MG63 (cell line): ENCODE measurements at regions not wholly inside any gene's neighbourhood (a gene's known extent, or its start where the extent isn't known, plus 50 kb on each side); places are given as distances from the start of the nearest gene placed in this dataset.
"Not testable (repeated sequence)": the region's sequence is repeated elsewhere in the genome, so short reads cannot be mapped to it uniquely, and the experiment has no call there.

Experiments used
- DNase-seq: peaks from one replicate; pipeline ENCODE4 v3.0.0-alpha.2; 2020
- H3K27me3 ChIP-seq: fragments of 250-450 bp; sonication (Bioruptor Pico); 2 replicates; pipeline ENCODE4 v1.5.1; 2020; ENCODE audit warnings: mild to moderate bottlenecking, moderate library complexity
- H3K36me3 ChIP-seq: fragments of 250-450 bp; sonication (Bioruptor Pico); 2 replicates; pipeline ENCODE4 v1.5.1; 2020; ENCODE audit warnings: mild to moderate bottlenecking, moderate library complexity
- H3K4me3 ChIP-seq: fragments of 250-450 bp; sonication (Bioruptor Pico); 2 replicates; pipeline ENCODE4 v1.5.1; 2020; ENCODE audit warnings: mild to moderate bottlenecking, moderate library complexity
- H3K9me3 ChIP-seq: fragments of 250-450 bp; sonication (Bioruptor Pico); 2 replicates; pipeline ENCODE4 v1.5.1; 2020; ENCODE audit warnings: mild to moderate bottlenecking, moderate library complexity

DNA sequence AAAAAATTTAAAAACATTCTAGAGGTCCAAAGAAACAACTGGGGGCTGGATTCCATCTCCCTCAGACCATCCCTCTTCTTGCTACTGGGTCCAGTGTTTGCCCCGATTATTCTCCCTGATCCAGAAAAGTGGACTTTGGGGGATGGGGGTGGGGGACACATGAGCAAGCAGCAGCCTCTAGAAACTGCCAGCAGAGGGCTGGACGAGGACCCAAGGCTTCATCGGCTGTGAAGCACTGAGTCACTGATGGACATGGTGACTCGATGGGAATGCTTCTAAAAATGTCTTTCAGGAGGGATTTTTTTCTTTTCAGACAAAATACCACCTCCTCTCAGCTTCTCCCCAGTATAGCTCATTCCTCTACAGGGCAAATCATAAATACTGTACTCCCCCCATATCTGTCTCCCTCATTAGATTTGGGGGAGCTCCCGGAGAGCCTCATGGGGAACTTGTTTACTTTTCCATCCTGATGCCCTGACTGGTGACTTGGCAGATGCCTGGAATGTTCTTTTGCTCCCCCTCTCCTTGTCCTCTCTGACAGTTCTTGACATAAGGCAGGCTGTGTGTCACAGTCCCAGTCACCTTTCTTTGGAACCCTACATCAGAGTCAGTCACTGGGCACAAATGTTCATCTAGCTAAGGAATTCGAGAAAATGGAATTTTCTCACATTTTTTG, 67.2 kb upstream of the STC2 start:
- H3K4me3 ChIP-seq = no peak overlapping the region
- no peaks in the 10 kb centered on the region for H3K27me3 ChIP-seq
- peaks cover 8% of the 10 kb centered on the region for H3K9me3 ChIP-seq
- peak; percentile 78 for DNase-seq
- no peaks in the 10 kb centered on the region for H3K36me3 ChIP-seq

DNA sequence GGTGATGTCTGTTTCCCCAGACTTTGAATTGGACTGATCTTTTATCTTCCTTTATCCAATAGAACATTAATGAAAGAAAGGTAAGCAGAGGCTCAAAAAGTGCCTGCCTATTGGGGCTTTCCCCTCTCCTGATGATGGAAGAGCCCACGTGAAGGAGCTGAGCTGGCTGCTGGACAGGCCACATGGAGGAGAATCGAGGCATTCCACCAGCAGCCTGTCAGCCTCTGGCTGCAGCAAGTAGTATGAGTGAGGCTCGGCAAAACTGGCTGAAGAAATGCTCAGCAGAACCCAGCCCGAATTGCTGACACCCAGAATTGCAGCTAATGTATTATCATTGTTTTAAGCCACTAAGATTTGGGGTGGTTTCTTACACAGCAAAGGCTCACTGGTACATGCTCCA, 66.5 kb upstream of the STC2 start:
- H3K27me3 ChIP-seq = no peaks in the 10 kb centered on the region
- no peak overlapping the region for H3K4me3 ChIP-seq
- H3K36me3 ChIP-seq = no peaks in the 10 kb centered on the region
- DNase-seq = no peak
- peaks cover 10% of the 10 kb centered on the region for H3K9me3 ChIP-seq

DNA sequence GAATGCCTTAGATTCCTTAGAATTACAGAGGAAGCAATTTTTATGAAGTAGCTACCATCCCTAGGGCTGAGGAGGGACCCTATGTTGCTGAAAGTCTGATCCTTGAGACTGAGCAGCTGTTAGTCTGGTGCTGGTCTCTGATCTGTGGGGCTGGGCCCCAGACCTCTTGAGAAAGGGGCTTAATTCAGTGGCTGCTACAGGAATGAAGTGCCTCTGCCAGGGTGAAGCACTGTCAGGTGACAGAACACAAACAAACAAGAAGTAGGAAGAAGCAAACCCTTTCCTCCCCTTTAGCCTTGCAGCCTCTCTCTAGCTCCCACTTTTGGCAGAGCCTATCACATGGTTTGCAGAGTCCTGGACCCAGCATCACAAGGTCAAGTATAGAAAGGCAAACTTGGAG, 64.0 kb upstream of the STC2 start:
- no peak overlapping the region for H3K4me3 ChIP-seq
- no peak for DNase-seq
- no peaks in the 10 kb centered on the region for H3K36me3 ChIP-seq
- peaks cover 12% of the 10 kb centered on the region for H3K9me3 ChIP-seq
- H3K27me3 ChIP-seq = no peaks in the 10 kb centered on the region

DNA sequence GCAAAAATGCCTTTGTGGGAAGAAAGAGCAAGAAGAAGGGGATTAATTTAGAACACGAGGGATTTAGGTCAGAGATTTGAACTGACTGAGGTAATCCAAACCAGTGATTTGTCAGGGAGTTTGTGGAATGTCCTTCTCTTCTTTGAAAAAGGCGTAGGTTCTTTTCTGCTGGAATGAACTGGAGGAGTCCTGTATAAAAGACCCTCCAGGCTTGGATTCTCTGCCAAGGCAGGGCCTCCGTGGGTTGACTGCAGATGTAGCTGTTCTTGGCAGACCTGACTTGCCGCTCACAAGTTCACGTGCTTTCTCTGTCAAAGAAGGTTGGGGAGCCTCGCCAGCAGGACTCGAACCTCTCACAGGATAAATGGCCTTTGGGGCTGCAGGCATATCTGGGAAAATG, 62.8 kb upstream of the STC2 start:
- Histone ChIP-seq H3K4me3 (no peak overlapping the region), H3K9me3 (peaks cover 12% of the 10 kb centered on the region), H3K27me3 (no peaks in the 10 kb centered on the region; the same call in 1 of the 2 replicates), H3K36me3 (no peaks in the 10 kb centered on the region)
- DNase-seq = no peak

DNA sequence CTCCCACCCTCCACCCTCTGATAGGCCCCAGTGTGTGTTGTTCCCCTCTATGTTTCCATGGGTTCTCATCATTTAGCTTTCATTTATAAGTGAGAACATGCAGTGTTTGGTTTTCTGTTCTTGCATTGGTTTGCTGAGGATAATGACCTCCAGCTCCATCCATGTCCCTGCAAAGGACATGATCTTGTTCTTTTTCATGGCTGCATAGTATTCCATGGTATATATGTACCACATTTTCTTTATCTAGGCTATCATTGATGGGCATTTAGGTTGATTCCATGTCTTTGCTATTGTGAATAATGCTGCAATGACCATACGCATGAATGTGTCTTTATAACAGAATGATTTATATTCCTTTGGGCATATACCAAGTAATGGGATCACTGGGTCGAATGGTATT, 59.1 kb upstream of the STC2 start:
- H3K36me3 ChIP-seq, H3K4me3 ChIP-seq, H3K27me3 ChIP-seq, H3K9me3 ChIP-seq, DNase-seq: not testable (repeated sequence)

DNA sequence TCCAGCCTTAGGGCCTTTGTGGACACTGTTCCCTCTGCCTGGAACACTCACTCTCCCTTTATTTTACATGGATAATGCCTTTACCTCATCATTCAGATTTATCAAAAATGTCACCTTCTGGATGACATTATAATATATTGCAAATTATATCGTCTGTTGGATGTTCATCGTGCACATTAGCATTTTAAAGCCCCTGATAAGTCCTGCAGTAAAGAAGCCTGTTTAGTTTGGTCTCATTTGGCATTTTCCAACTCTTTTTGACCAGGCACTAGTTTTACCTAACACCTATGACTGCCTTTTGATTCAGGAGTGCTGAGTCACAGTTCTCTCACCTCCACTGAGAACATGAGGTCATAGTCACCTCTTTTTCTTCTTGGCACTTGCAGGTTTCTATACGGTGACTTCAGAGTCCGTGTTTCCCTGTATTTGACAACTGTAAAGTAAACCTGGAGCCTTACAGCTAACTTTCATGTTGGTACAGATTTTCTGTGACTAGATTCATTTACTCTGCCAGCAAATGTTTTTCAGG, 57.7 kb upstream of the STC2 start:
- Histone ChIP-seq H3K36me3 (no peaks in the 10 kb centered on the region), H3K27me3 (no peaks in the 10 kb centered on the region; the same call in 1 of the 2 replicates), H3K9me3 (0 out of 2 replicates have a peak, but pooled peaks cover 4% of the 10 kb centered on the region), H3K4me3 (no peak overlapping the region)
- no peak for DNase-seq

DNA sequence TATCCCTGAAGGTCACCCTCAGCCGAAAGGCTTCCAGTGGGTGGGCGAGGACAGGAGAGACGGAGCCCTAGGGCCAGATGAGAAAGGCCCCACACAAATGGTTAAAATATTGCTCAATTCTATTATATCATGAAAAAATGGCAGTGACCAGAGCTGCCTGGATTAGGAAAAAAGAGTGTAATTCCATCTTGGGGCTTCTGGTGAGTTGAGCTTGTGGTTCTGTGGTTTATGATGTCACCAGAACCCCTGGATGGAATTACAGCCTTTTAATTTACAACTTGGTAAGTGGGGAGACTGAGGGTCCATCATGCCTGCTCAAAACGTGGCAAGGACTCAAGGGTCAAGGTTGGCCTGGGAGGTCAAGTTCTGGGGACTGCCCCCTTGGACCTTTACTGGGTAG, 55.5 kb upstream of the STC2 start:
- Histone ChIP-seq H3K4me3 (no peak overlapping the region), H3K36me3 (no peaks in the 10 kb centered on the region), H3K27me3 (no peaks in the 10 kb centered on the region; the same call in 1 of the 2 replicates), H3K9me3 (0 out of 2 replicates have a peak, but pooled peaks cover 2% of the 10 kb centered on the region)
- DNase-seq = no peak

DNA sequence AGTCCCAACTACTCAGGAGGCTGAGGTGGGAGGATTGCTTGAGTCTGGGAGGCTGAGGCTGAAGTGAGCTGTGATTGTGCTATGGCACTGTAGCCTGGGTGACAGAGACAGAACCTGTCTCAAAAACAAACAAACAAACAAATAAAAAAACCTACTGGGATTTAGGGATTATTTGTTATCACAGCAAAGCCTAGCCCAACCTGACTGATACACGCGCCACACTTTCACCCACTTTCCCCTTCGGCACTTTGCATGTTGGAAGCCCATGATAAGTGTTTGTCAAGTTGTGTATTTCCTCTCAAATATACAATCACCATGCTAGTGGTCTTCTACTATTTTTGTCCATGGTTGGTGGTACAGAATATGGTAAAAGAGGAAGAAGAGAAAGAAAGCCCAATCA, 50.5 kb upstream of the STC2 start:
- no peaks in the 10 kb centered on the region for H3K36me3 ChIP-seq
- no peak for DNase-seq
- H3K9me3 ChIP-seq = no peaks in the 10 kb centered on the region
- no peaks in the 10 kb centered on the region for H3K27me3 ChIP-seq
- no peak overlapping the region for H3K4me3 ChIP-seq
